Stimulated activated CD8-positive, alpha-beta memory T cell treated with anti-CD3 and anti-CD28 coated beads, Interleukin-4, amount 100 ng/mL, for 24 hours (primary cell): ENCODE measurements at regions not wholly inside any gene's neighbourhood (a gene's known extent, or its start where the extent isn't known, plus 50 kb on each side); places are given as distances from the start of the nearest gene placed in this dataset.

Experiments used
- DNase-seq: peaks from one replicate; pipeline ENCODE4 v3.0.0-alpha.2; 2020; ENCODE audit warnings: low read depth

- no peak for DNase-seq
These were observed 135.6 kb upstream of the SMAD1 start for GRCh38 chr4:145346081-145346480.

GRCh38 chr4:145345401-145345800 lies 136.3 kb upstream of the SMAD1 start:
- DNase-seq = no peak

- DNase-seq = no peak
These were observed 140.3 kb upstream of the SMAD1 start for GRCh38 chr4:145341381-145341780.

GRCh38 chr4:145340071-145340675 lies 141.5 kb upstream of the SMAD1 start:
- no peak for DNase-seq

- no peak for DNase-seq
These were observed 142.5 kb upstream of the SMAD1 start for GRCh38 chr4:145339075-145339725.

- DNase-seq = no peak
These were observed 143.1 kb upstream of the SMAD1 start for GRCh38 chr4:145338568-145338967.

GRCh38 chr4:145337391-145337790 lies 144.3 kb upstream of the SMAD1 start:
- DNase-seq = no peak

- no peak for DNase-seq
These were observed 147.9 kb upstream of the SMAD1 start for GRCh38 chr4:145333786-145334185.

GRCh38 chr4:145326491-145326890 lies 146.1 kb upstream of the OTUD4 start:
- DNase-seq = no peak

GRCh38 chr4:145324161-145324560 lies 143.8 kb upstream of the OTUD4 start:
- DNase-seq = no peak

- DNase-seq = no peak
These were observed 139.9 kb upstream of the OTUD4 start for GRCh38 chr4:145320294-145320693.

GRCh38 chr4:145319751-145320150 lies 139.4 kb upstream of the OTUD4 start:
- DNase-seq = no peak

GRCh38 chr4:145316897-145317574 lies 136.6 kb upstream of the OTUD4 start:
- DNase-seq = no peak

GRCh38 chr4:145315811-145316225 lies 135.4 kb upstream of the OTUD4 start:
- DNase-seq = no peak

GRCh38 chr4:145308598-145308997 lies 128.2 kb upstream of the OTUD4 start:
- no peak for DNase-seq

- no peak for DNase-seq
These were observed 127.5 kb upstream of the OTUD4 start for GRCh38 chr4:145307763-145308430.

GRCh38 chr4:145307120-145307519 lies 126.7 kb upstream of the OTUD4 start:
- DNase-seq = no peak

GRCh38 chr4:145302725-145303124 lies 122.3 kb upstream of the OTUD4 start:
- DNase-seq = no peak

- DNase-seq = no peak
These were observed 121.1 kb upstream of the OTUD4 start for GRCh38 chr4:145301386-145302080.

- DNase-seq = peak; percentile 69
These were observed 119.1 kb upstream of the OTUD4 start for GRCh38 chr4:145299380-145300076.

- no peak for DNase-seq
These were observed 118.5 kb upstream of the OTUD4 start for GRCh38 chr4:145298885-145299284.

- DNase-seq = no peak
These were observed 117.2 kb upstream of the OTUD4 start for GRCh38 chr4:145297556-145297955.
